Activated T-cell treated with anti-CD3 and anti-CD28 coated beads, Interleukin-2, amount 50 U/mL, for 4 hours (primary cell): ENCODE measurements at regions not wholly inside any gene's neighbourhood (a gene's known extent, or its start where the extent isn't known, plus 50 kb on each side); places are given as distances from the start of the nearest gene placed in this dataset.

Source experiments
- ATAC-seq, 2 donors: fragments of 200-7000 bp; cut with Tn5 transposase; one replicate each; pipeline ENCODE4 v1.10.0; 2021
- DNase-seq: peaks from one replicate; pipeline ENCODE4 v3.0.0-alpha.2; 2020
- H3K27me3 Mint-ChIP-seq: one replicate; pipeline ENCODE4 v1.8.0; 2021; ENCODE audit warnings: low read depth, mixed read lengths
- H3K36me3 Mint-ChIP-seq: one replicate; pipeline ENCODE4 v1.8.0; 2022; ENCODE audit warnings: mixed read lengths; ENCODE audit not compliant: insufficient read depth
- H3K4me1 Mint-ChIP-seq: one replicate; pipeline ENCODE4 v1.8.0; 2021; ENCODE audit warnings: low read depth, mixed read lengths
- H3K4me3 Mint-ChIP-seq: one replicate; pipeline ENCODE4 v1.8.0; 2021; ENCODE audit warnings: mild to moderate bottlenecking, moderate library complexity, mixed read lengths
- H3K9me3 Mint-ChIP-seq: one replicate; pipeline ENCODE4 v1.8.0; 2021; ENCODE audit warnings: mixed read lengths

- no peaks in the 10 kb centered on the region for H3K9me3 Mint-ChIP-seq
- ATAC-seq (no peak), DNase-seq (no peak)
- H3K4me1 Mint-ChIP-seq: no peaks in the 10 kb centered on the region
- H3K36me3 Mint-ChIP-seq: no peaks in the 10 kb centered on the region
- H3K4me3 Mint-ChIP-seq: no peak overlapping the region
- no peaks in the 10 kb centered on the region for H3K27me3 Mint-ChIP-seq
Observed at GRCh38 chr4:145333786-145334185, 147.9 kb upstream of the SMAD1 start.

DNA sequence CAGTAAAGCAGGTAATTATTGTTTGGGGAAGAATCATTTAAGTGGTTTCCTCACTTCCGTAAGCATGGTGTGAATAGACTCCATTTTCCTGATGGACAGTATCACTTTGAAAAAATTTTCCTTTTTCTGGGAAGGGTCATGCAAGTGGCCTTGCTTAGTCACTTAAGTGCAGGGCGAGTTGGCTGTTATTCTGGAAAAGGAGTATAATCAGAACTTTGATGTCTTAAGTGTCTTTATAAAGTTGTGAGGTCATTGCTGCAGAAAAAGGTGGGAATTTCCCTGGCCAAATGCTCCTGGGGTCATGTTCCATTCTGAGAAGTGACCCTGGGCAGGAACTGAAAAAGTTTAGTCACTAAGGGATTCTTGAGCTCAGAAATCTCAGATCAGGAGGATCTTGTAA is 146.1 kb upstream of the OTUD4 start:
- DNase-seq (no peak), ATAC-seq (no peak)
- Mint-ChIP-seq H3K4me3 (no peak overlapping the region), H3K27me3 (peaks cover 9% of the 10 kb centered on the region), H3K36me3 (no peaks in the 10 kb centered on the region), H3K4me1 (no peaks in the 10 kb centered on the region), H3K9me3 (peaks cover 4% of the 10 kb centered on the region)

- no peak for ATAC-seq
- H3K27me3 Mint-ChIP-seq: peaks cover 10% of the 10 kb centered on the region
- H3K4me3 Mint-ChIP-seq: no peak overlapping the region
- H3K36me3 Mint-ChIP-seq: no peaks in the 10 kb centered on the region
- no peaks in the 10 kb centered on the region for H3K4me1 Mint-ChIP-seq
- DNase-seq: no peak
- peaks cover 4% of the 10 kb centered on the region for H3K9me3 Mint-ChIP-seq
Observed at GRCh38 chr4:145324161-145324560, 143.8 kb upstream of the OTUD4 start.

- DNase-seq (no peak), ATAC-seq (no peak)
- Mint-ChIP-seq H3K4me1 (no peaks in the 10 kb centered on the region), H3K36me3 (no peaks in the 10 kb centered on the region), H3K4me3 (no peak overlapping the region), H3K27me3 (peaks cover 11% of the 10 kb centered on the region), H3K9me3 (no peaks in the 10 kb centered on the region)
Observed at GRCh38 chr4:145320294-145320693, 139.9 kb upstream of the OTUD4 start.

- Mint-ChIP-seq H3K4me3 (no peak overlapping the region), H3K9me3 (no peaks in the 10 kb centered on the region), H3K27me3 (peaks cover 11% of the 10 kb centered on the region), H3K4me1 (no peaks in the 10 kb centered on the region), H3K36me3 (no peaks in the 10 kb centered on the region)
- no peak for ATAC-seq
- no peak for DNase-seq
Observed at GRCh38 chr4:145319751-145320150, 139.4 kb upstream of the OTUD4 start.

DNA sequence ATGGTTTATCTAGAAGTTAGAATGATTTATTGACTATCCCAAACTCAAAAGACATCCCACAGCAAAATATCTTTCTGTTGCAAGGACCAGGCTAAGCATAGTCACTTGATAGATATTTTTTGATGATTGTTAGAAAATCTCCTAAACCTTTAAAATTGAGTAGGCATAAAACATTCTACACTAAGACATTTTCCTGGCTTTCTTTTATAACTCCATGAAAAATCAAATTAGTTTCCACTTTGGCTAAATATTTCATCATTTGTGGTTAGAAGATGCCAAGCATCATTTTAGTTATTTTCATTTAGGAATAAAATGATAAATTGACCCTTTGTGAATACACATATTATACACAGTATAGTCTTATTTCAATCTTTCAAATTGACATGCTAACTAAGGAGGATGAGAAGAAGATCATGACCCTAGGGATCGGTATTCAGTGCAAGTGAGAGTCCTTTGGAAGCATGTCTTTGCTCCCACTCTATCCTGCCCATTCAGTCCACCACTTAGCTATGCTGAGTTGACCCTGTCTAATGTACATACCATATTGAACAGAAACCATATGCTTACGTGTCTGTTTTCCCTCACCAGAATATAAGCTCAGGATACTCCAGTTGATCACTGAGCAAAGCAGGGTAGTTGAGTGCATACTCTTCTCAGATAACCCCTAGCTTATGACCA is 136.6 kb upstream of the OTUD4 start:
- Mint-ChIP-seq H3K36me3 (no peaks in the 10 kb centered on the region), H3K4me1 (no peaks in the 10 kb centered on the region), H3K9me3 (no peaks in the 10 kb centered on the region), H3K4me3 (no peak overlapping the region), H3K27me3 (peaks cover 5% of the 10 kb centered on the region)
- DNase-seq (no peak), ATAC-seq (no peak)

GRCh38 chr4:145315811-145316225 is 135.4 kb upstream of the OTUD4 start:
- peaks cover 5% of the 10 kb centered on the region for H3K27me3 Mint-ChIP-seq
- H3K4me3 Mint-ChIP-seq: no peak overlapping the region
- no peaks in the 10 kb centered on the region for H3K9me3 Mint-ChIP-seq
- ATAC-seq: no peak
- no peaks in the 10 kb centered on the region for H3K4me1 Mint-ChIP-seq
- H3K36me3 Mint-ChIP-seq: no peaks in the 10 kb centered on the region
- no peak for DNase-seq

DNA sequence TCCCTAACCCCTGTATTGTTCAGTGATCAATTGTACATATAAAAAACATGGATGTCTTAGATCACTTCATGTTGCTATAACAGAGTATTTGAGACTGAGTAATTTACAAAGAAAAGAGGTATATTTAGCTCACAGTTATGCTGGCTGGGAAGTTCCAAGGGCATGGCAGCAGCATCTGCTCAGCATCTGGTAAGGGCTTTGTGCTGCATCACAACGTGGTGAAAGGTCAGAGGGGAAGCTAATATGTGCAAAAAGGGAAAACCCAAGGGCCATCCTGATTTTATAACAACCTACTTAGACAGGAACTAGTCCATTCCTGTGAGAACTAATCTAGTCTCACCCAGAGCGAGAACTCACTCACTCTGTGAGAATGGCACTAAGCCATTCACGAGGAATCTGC is 128.2 kb upstream of the OTUD4 start:
- DNase-seq (no peak), ATAC-seq (peak; percentile 30 to 59)
- Mint-ChIP-seq H3K9me3 (no peaks in the 10 kb centered on the region), H3K4me3 (no peak overlapping the region), H3K4me1 (peaks cover 16% of the 10 kb centered on the region), H3K27me3 (no peaks in the 10 kb centered on the region), H3K36me3 (no peaks in the 10 kb centered on the region)

GRCh38 chr4:145307763-145308430 is 127.5 kb upstream of the OTUD4 start:
- DNase-seq (no peak), ATAC-seq (peak; percentile 76 to 83)
- H3K36me3 Mint-ChIP-seq: no peaks in the 10 kb centered on the region
- H3K27me3 Mint-ChIP-seq: no peaks in the 10 kb centered on the region
- no peaks in the 10 kb centered on the region for H3K9me3 Mint-ChIP-seq
- H3K4me1 Mint-ChIP-seq: peaks cover 16% of the 10 kb centered on the region
- H3K4me3 Mint-ChIP-seq: no peak overlapping the region

DNA sequence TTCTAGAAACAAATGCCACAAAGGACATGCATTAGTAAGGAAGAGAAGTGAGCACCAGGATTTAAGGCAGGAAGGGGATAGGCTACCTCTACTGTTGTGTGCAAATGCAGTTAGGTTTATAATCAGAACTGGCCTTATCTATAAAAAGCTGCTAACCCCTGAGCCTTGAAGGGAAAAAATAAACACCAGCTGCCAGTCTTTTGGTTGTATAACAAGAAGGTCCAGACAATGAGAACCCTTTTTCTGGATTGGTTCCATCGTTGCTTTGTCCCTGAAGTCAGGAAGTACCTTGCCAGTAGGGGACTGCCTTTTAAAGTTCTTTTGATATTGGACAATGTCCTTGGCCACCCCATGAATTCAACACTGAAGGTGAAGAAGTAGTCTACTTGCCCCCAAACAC is 126.7 kb upstream of the OTUD4 start:
- no peaks in the 10 kb centered on the region for H3K36me3 Mint-ChIP-seq
- ATAC-seq: no peak
- DNase-seq: no peak
- H3K4me1 Mint-ChIP-seq: peaks cover 16% of the 10 kb centered on the region
- no peak overlapping the region for H3K4me3 Mint-ChIP-seq
- H3K9me3 Mint-ChIP-seq: no peaks in the 10 kb centered on the region
- H3K27me3 Mint-ChIP-seq: peaks cover 4% of the 10 kb centered on the region

DNA sequence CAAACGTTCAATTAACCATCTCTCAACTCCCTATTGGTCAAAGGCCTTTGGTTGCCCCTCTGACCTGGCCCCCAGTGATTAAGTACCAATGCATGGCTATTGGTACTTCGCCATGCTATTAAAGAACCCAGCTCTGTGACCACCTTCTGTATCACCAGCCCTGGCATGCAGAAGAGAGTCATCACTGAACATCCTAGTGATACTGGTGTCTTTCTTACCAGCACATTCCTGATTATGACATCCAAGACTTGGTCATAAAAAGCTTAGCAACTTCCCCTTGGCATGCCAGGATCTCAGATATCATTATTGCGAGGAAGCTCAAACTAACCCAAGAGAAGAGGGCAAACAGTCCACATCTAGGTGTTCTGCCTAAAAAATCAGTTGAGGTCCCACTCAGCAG is 122.3 kb upstream of the OTUD4 start:
- H3K4me3 Mint-ChIP-seq: no peak overlapping the region
- no peaks in the 10 kb centered on the region for H3K36me3 Mint-ChIP-seq
- no peak for DNase-seq
- peaks cover 20% of the 10 kb centered on the region for H3K4me1 Mint-ChIP-seq
- no peak for ATAC-seq
- no peaks in the 10 kb centered on the region for H3K9me3 Mint-ChIP-seq
- H3K27me3 Mint-ChIP-seq: peaks cover 7% of the 10 kb centered on the region

- DNase-seq (no peak), ATAC-seq (no peak)
- no peak overlapping the region for H3K4me3 Mint-ChIP-seq
- H3K27me3 Mint-ChIP-seq: peaks cover 7% of the 10 kb centered on the region
- H3K4me1 Mint-ChIP-seq: peaks cover 15% of the 10 kb centered on the region
- no peaks in the 10 kb centered on the region for H3K9me3 Mint-ChIP-seq
- no peaks in the 10 kb centered on the region for H3K36me3 Mint-ChIP-seq
Observed at GRCh38 chr4:145301386-145302080, 121.1 kb upstream of the OTUD4 start.

GRCh38 chr4:145299380-145300076 is 119.1 kb upstream of the OTUD4 start:
- H3K4me3 Mint-ChIP-seq: no peak overlapping the region
- H3K27me3 Mint-ChIP-seq: peaks cover 13% of the 10 kb centered on the region
- peak; percentile 98 to 99 for ATAC-seq

GRCh38 chr4:145298885-145299284 is 118.5 kb upstream of the OTUD4 start:
- peaks cover 15% of the 10 kb centered on the region for H3K4me1 Mint-ChIP-seq
- DNase-seq: no peak
- H3K27me3 Mint-ChIP-seq: peaks cover 13% of the 10 kb centered on the region
- ATAC-seq: no peak
- no peaks in the 10 kb centered on the region for H3K9me3 Mint-ChIP-seq
- H3K36me3 Mint-ChIP-seq: no peaks in the 10 kb centered on the region
- H3K4me3 Mint-ChIP-seq: no peak overlapping the region

More at GRCh38 chr4:145299380-145300076, 119.1 kb upstream of the OTUD4 start:
- Mint-ChIP-seq H3K36me3 (no peaks in the 10 kb centered on the region), H3K4me1 (peaks cover 15% of the 10 kb centered on the region), H3K9me3 (no peaks in the 10 kb centered on the region)
- DNase-seq: peak; percentile 60
